UCSD-AML1 (cell line): ENCODE measurements at regions not wholly inside any gene's neighbourhood (a gene's known extent, or its start where the extent isn't known, plus 50 kb on each side); places are given as distances from the start of the nearest gene placed in this dataset.

Source experiments
- DNase-seq: peaks from one replicate; lab custom pipeline; 2025; ENCODE audit not compliant: unreplicated experiment; lab: John Stamatoyannopoulos, UW

DNA sequence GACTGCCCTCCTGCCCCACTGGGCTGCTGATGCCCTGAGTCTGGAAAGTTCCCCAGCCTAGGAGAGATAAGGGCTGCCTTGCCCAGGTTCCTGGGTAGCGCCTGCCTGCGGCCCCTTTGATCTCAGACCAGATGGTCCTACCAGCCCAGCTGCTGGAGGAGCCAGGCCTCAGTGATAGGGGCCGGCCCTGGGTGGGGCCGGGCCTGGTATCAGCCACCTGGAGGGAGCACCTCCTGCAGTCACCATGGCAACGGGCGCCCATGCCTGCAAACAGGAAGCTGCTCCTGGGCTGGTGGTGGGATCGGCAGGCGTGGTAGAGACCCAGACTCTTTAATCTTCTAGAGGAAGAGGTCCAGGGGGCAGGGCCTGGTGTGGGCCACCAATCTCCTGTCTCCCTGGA is 119.7 kb upstream of the WNT4 start:
- DNase-seq, result no peak

DNA sequence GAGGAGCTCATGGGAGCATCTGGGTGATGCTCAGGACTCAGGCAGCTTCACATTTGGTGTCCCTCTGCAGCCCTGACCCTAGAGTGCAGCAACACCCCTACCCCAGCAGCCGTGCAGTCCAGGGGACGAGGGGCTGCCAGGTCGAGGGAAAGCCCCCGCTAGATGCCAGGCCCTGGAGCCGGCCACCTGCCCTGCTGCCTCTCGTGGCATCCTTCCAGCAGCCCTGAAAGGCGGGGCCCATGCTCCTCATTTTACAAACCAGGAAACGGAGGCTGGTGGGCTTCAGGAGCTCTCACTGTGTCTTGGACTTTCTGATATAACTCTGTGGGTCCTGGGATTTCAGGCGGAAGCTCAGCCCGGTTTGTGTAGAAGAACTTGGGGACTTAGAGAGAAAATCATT is 120.5 kb upstream of the WNT4 start:
- DNase-seq, result no peak

DNA sequence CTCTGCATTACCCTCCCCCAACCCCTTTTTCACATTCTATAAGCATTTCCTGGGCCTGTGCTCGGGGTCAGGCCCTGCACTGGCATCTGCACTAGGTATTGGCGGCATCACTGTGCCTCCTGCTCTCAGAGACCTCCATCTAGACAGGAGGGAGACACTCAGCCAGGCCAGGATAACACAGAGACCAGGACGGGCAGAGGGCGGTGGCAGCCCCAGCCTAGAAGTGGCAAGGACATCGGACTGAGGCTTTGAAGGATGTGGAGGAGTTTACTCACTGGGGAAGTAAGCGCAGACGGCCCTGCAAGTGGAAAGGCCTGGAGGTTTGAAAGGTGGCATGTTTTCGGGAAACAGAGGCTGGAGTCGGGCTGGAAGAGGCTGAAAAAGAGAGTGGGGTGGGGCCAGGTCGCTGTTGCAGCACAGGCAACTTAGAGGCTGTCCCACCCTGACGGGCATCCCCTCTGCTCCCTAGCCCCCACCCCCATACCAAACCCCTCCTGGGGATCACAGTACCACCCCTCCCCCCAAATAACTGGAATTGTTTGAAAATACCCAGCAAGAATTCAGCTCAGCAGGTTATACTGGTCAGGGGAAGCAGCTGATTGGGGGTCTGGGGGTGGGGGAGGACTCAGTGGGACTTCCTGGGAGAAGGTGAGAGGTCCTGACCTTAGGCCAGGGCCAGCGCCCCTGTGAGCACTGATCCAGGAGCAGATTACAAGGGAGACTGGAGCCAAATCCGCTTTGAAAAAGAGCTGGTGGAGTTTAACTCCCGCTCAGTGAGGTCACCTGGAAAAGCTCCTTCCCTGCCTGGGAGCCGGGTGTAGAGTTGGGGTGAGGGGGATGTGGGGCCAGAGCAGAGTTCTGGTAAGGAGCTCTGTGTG is 121.8 kb upstream of the WNT4 start:
- DNase-seq, result no peak

DNA sequence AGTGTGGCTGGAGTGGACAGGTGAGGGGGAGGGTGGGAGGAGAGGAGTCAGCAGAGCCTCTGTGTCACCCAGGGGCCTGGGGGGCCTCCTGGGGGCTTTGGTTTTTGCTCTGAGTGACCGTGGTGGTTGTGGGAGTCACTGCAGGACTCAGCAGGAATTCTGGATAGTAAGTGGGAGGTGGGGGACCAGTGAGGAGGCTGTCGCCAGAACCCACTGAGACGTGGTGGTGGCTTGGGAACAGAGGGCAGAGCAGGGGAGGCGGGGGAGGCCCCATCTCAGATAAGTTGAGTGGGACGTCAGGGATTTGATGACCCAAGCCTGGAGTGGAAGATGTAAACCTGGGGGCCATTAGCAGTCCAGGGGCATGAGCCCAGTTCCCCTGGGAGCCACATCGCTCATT is 123.2 kb upstream of the WNT4 start:
- DNase-seq, result no peak

DNA sequence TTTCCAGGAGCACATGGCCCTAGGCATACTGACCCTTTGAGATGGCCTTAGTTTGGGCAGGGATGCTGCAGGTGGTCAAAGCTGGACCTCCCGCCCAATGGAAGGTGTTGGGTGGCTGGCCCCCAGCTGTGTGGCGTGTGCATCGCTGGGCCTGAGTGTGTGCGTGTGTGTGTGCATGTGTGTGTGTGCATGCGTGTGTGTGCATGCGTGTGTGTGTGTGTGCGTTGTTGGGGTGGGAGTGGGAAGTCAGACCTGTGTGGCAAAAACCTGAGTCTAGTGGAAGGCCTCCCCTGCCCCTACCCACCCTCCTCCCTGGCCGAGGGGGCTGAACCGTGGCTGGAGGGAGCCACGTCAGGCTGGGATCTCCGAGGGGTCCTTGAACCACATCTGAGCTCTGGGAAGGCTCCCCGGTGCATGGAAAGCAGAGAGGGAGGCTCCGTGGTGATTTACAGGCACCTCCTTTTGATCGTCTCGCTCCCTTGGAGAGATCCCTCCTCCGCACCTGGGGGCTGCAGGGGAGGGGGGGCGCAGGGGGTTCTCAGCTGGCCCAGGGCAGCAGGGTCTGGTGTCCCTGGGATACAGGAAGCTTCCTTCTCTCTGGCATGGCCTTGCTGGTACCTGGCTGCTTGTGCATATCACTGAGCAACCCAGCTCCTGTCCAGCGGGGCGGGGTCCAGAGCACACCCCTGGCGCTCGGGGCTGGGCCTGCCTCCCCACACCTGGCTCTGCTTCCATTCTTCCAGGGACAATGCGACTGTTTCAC is 124.7 kb upstream of the WNT4 start:
- no peak for DNase-seq

DNA sequence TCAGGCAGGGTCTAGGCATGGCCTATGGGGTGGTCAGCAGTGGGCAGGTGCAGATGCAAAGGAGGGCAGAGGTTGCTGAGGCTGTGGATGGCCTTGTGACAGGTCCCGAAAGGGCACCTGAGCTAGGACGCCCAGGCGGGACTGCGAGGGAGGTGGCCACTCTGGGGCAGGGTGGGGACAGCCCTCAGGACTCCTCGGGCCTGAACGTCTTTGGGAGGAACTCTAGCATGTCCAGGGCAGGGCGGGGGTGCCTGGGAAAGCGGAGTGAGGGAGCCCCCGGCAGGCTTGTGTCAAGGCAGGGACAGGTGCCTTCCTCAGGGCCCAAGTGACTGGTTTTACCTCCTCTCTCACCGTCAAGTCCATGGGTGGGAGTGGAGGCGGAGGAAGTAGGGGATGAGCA is 125.4 kb upstream of the WNT4 start:
- DNase-seq, result no peak

DNA sequence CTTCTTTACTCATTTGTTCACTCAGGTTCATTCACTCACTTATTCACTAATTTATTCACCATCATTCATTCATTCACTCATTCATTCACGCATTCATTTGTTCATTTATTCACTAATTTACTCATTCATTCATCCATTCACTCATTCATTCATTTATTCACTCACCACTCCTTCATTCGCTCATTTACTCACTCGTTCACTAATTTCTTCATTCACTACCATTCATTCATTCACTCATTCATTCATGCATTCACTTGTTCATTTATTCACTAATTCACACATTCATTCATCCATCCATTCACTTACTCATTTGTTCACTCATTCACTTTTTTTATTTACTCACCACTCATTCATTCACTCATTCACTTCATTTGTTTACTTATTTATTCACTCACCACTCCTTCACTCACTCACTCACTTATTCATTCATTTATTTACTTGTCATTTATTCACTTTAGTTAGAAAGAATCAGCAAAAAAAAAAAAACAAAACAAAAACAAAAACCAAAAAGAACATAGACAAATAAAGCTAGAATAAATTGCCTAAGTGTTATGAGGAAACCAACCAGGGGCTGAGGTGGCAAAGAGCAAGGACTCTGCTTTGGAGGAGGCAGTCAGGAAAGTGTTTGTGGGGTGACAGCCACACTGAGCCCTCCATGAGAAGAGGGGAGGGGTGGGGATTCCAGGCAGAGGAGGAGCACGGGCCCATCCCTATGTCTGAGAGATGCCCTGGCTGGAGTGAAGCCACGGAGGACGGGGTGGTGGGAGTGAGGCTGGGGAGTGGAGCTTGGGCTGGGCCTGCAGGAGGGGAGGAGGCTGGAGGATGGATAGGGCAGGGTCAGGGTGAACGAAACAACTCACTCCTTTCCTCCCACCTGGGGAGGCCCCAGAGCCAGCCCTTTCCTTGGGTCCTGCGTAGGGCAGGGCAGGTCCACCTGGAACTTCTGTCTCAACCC is 129.2 kb upstream of the WNT4 start:
- DNase-seq, result no peak

DNA sequence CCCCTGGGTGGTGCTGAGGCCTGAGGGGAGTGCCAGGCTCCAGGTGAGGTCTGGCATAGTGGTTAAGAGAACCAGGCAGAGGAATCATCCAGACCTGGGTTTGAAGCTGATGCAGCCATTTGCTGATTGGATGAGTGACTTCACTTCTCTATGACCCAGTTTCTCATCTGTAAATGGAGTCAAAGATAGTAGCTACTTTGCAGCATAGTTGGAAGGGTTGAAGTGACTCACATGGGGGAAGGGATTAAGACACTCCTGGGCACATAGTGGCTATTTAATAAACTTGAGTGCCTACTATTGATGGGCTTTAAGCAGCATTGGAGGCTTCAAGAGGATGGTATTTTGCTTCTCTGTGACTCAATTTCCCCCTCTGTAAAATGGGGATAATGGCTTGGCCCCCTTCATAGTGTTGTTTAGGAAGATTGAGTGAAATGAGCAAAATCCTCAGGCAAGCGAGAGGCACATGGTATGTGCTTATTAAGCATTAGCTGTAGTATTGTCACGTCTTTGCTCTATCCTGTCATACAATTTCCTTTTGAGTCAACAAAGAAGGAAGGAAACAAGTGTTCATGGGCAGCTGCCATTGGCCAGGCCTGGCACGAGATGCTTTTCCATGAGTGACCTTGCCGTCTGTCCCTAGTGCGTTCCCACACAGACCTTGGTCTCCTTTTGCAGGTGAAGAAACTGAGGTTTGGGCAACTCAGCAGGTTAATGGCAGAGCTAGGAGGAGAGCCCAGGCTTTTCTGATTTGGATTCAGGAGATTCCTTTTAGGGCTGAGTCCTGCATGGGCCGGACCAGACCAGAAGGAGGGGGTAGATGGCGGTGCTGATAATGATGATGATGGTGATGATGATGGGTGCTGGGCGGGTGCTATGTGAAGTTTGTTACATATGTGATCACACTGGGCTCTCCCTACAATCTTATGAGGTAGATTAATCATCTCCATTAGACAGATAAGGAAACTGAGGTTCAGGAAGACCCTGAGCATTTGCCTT is 131.1 kb upstream of the WNT4 start:
- no peak for DNase-seq

DNA sequence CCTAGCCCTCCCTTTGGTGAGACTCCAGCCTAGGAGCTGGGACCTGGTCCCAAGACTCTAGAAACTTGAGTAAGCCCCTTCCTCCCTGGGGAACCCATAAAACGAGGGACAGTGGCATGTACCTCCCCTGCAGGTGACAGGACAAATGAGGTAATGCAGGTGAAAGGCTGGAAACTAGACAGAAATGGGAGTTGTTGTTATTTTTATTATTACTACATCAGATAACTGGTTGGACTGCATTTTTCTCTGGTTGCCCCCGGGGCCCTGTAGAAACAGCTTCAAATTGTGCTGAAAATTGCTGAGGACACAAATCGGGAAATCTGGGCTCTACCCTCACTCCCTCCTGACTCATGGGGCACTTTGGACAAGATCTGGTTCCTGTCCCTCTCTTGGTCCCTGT is 132.3 kb upstream of the WNT4 start:
- DNase-seq, result no peak

DNA sequence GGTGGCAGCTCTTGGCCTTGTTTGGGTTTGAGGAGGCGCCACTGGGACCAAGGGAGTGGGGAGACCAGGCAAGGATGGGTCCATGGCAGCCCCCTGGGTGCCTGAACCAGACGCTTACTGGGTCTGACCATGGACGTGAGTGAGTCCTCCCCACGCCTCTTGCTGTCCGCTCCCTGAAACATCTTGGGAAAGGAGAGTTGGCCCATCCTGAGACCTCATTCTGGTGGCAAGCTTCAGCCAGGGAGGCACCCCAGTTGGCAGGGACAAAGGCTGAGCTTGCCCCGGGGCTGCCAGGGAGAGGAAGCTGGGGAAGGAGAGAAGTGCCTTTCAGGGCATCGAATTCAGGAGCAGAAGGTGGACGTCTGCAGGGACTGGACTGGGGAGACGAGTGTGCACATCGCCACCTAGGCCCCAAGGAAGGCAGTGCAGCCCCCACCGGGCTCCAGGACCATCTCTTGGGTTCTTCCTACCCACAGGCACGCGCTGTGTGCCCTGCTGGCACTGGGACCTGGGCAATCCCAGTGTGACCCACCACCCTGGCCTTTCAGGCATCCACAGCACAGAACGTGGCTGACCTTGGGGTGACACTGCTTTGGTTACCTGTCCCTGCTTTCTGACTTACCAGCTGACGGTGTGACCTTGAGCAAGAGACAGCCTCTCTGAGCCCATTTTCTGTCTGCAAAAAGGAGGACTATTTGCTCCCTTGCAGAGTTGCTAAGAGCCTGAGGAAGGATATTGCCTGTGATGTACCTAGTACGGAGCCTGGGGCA is 132.9 kb upstream of the WNT4 start:
- DNase-seq, result peak; percentile 58

DNA sequence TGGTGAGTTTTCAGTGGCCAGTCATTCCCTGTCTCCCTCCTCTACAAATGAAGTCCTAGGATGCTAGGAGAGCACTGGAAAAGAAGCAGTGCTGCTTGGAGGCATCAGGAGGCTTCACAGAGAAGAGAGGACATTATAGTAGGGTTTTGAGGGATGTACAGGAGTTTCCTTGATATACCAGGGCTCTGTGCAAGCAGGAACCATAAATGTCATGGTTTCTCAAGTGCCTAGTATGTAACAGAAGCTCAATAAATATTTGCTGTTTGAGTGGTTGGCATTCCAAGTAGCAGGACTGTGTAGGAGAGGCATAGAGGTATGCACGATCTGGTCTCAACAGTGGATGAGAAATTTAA is 133.5 kb upstream of the WNT4 start:
- DNase-seq, result no peak

DNA sequence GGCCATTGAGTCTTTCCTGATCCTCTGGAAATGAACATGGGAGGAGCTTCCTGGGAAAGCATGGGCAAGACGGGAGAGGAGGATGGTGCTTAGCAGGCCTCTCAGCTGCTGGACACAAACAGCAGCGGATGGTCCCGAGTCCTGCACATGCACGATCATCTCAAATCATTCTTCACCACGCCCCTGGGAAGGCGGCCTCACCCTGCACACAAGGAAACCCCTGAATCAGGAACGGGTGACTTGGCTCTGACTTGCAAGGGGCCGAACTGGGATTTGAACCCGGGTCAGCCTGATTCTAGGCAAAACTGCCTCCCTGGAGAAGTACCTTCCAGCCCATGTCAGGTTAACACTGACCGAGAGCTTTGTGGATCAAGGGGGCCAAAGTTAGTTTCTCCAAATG is 134.8 kb upstream of the WNT4 start:
- no peak for DNase-seq

DNA sequence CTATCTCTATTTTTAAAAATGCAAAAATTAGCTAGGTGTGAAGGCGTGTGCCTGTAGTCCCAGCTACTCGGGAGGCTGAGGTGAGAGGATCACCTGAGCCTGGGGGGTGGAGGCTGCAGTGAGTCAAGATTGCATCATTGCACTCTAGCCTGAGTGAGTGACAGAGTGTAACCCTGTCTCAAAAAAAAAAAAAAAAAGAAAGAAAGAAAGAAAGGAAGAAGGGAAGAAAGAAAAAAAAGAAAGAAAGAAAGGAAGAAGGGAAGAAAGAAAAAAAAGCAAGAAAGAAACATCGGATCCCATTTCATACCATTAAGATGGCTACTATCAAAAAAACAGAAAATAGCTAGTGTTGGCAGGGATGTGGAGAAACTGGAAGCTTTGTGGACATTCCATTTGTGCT is 136.8 kb upstream of the WNT4 start:
- no peak for DNase-seq

DNA sequence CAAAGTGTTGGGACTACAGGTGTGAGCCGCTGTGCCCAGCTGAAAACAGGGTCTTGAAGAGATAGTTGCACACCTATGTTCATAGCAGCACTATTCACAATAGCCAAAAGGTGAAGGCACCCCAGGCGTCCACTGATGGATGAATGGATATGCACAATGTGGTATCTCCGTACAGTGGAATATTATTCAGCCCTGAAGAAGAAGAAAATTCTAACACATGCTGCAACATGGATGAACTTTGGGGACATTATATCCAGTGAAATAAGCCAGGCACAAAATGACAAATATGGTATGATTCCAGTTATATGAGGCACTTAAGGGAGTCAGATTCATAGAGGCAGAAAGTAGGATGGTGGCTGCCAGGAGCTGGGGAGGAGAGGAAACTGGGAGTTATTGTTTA is 137.6 kb upstream of the WNT4 start:
- DNase-seq, result no peak

DNA sequence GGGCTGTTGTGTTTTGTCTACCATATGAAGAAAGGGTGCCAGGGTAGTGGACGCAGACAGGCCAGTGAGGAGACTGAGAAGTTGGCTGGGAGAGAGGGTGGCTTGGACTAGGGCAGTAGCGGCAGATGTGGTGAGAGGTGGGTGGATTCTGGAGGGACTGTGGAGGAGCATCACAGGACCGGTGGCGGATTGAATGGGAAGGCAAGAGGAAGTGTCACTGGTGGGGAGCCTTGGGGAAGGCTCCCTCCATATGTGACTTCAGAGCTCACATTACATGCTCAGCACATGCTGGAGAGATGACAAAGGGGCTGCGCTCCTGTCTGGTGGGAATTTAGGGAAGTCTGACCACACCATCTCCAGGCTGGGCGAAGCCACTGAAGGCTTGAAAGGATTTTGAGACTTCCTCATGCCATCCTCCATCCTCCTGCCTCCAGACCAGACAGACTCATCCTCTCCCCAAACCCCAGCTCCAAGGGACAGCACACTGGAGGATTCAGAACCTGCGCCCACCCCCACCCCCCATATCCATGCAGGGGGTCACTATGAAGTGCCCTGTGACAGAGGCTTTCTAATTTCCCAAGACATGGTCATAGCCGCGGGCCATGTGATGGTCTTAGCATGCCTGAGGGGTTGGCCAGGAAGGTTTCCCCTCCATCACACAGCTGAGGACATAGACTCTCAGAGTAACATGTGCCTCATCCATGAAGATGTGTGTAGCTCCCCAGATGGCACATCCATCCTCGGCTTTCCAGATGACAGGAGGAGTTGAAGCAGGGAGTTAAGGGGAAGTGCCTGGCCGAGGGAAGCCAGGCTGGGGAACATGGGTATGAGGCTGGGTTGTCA is 138.8 kb upstream of the WNT4 start:
- no peak for DNase-seq

DNA sequence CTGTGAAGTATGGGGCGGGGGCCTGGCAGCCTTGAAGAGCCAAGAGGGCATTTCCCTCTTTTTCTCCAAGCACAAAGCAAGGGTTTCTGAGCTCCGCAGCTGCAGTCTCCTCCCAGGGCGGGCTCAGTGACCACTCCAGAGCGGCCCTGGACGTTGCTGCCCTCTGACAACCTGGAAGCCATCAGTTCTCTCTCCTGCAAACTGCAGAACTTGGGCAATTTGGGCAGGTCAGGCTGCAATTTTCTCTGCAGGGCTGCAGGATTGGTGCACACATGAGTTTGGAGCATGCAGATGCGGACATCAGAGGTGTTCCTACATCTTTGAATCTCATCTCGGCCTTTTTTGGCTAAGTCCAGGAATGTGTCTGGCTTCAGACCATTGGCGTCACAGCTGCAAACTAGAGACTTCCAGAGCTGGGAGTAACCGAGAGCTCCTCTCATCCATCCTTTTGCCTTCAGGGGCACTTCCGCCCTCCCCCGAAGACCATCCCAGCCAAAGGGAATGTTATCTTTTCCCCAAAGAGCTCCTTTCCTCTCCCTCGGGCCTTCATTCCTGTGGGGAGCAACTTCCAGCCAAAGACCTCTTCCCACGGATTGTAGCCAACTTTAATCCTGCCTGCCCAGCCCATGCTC is 139.6 kb upstream of the WNT4 start:
- DNase-seq, result no peak

DNA sequence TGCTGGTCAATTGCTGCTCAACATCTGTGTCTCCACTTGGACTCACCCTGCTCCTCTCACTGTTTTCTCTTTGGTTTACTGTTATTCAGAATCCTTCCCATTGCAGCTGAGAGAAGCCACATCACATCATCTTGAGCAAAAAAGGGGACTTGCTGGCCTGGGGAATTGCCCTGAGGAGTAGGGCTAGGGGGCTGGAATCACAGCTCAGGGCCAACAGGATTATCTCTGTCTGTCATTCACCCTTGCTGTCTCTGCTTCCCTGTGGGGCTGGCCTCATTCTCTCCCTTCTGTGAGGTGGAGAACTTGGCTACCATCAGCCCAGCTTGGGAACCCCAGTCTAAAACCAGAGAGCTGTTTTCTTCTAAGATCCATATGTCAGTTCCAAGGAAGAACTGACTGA is 140.7 kb upstream of the WNT4 start:
- DNase-seq, result no peak

DNA sequence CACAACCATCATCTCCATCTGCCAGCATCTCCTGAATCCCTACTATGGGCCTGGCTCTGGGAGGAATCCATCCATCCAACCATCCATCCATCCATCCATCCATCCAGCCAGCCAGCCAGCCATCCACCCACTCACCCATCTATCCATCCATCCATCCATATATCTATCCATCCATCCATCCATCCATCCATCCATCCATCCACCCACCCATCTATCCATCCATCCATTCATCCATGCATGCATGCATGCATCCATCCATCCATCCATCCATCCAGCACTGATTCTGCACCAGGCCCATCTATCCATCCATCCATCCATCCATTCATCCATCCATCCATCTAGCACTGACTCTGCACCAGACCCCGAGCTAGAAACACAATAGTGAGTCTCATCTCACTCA is 141.3 kb upstream of the WNT4 start:
- DNase-seq, result no peak
